Body of pancreas (tissue), 4 donors: ENCODE measurements at regions not wholly inside any gene's neighbourhood (a gene's known extent, or its start where the extent isn't known, plus 50 kb on each side); places are given as distances from the start of the nearest gene placed in this dataset.

ENCODE experiments used
- CTCF ChIP-seq, 7 experiments: fragments of 450-650 bp in 4 of 7; fragments of 200-600 bp in 3 of 7; sonication (generic) in 3 of 7; IDR thresholded peaks; one replicate each; pipeline ENCODE4 v1.5.1; 2016 to 2019; ENCODE audit warnings: antibody characterized with exemption in 7 of 7
- POLR2A ChIP-seq, 3 donors: fragments of 450-650 bp; IDR thresholded peaks; one replicate each; pipeline ENCODE4 v1.6.1; 2016; ENCODE audit warnings: antibody characterized with exemption in 3 of 3, mild to moderate bottlenecking in 2 of 3

GRCh38 chr6:164020142-164020541 lies 605.6 kb downstream of the QKI start:
- no peak for TF ChIP-seq POLR2A (IDR thresholded peaks at IDR 0.05)
- no peak for TF ChIP-seq CTCF (IDR thresholded peaks at IDR 0.05)
